ENCODE measurements at regions not wholly inside any gene's neighbourhood (a gene's known extent, or its start where the extent isn't known, plus 50 kb on each side); places are given as distances from the start of the nearest gene placed in this dataset.

DNA sequence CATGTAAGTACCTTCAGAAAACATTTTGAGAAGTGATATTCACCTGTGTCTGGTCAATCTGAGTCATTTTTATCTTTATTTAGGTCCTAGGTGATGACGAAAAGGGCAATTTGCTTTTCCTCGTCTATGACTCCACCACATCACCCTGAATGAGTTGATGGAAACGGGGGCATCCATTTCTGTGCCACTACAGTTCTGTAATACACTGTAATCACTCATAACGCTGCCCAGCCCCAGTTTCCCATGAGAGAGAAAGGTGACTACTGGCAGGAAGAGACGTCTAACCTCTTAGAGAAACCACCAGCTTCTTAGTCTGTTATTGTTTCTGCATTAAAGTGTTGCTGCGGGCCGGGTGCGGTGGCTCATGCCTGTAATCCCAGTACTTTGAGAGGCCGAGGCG, 205.3 kb upstream of the MKLN1 start:
- Histone ChIP-seq H3K27me3 (ENCODE audit: control insufficient read depth, insufficient read depth, low read length) (peaks cover 3% of the 10 kb centered on the region), H3K36me3 (ENCODE audit: control insufficient read depth, insufficient read depth, low read length) (no peaks in the 10 kb centered on the region), H3K4me3 (ENCODE audit: low read depth, low read length) (no peak overlapping the region)
- TF ChIP-seq, protein P1, sequence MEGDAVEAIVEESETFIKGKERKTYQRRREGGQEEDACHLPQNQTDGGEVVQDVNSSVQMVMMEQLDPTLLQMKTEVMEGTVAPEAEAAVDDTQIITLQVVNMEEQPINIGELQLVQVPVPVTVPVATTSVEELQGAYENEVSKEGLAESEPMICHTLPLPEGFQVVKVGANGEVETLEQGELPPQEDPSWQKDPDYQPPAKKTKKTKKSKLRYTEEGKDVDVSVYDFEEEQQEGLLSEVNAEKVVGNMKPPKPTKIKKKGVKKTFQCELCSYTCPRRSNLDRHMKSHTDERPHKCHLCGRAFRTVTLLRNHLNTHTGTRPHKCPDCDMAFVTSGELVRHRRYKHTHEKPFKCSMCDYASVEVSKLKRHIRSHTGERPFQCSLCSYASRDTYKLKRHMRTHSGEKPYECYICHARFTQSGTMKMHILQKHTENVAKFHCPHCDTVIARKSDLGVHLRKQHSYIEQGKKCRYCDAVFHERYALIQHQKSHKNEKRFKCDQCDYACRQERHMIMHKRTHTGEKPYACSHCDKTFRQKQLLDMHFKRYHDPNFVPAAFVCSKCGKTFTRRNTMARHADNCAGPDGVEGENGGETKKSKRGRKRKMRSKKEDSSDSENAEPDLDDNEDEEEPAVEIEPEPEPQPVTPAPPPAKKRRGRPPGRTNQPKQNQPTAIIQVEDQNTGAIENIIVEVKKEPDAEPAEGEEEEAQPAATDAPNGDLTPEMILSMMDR (IDR thresholded peaks at IDR 0.05; ENCODE audit: insufficient read depth, low read length, poor library complexity, severe bottlenecking) = no peak
- no peak for DNase-seq (ENCODE audit: low read depth)

DNA sequence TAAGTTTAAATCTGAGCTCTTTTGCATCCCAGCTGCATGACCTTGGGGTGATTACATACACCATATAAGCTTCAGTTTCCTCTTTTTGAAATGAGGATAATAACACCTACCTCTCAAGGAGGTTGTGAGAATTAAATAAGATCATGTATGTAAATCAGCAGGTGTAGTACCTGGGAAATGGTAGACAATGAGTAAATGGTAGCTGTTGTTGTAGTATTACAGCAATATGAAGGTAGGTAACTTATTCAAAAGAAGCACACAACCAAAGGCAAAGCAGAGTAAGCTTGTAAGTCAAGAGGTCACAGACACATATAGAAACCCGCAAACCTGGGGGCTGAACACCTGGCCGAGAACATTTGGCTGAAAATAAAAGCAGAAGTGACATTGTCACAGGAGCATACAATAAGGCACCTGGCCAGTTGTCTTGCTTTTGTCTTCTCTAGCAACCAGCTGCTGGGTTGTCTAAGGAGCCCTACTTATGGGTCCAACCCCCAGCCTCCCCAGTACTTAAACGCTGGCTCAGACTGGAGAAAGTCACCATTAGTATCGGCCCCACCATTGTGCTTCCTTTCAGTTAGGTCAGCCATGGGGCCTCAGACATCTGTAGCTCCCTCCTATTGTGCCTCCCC, 203.6 kb upstream of the MKLN1 start:
- no peak for DNase-seq (ENCODE audit: low read depth)
- Histone ChIP-seq H3K4me3 (ENCODE audit: low read depth, low read length) (no peak overlapping the region), H3K36me3 (ENCODE audit: control insufficient read depth, insufficient read depth, low read length) (no peaks in the 10 kb centered on the region), H3K27me3 (ENCODE audit: control insufficient read depth, insufficient read depth, low read length) (peaks cover 3% of the 10 kb centered on the region)
- TF ChIP-seq, protein P1 (IDR thresholded peaks at IDR 0.05; ENCODE audit: insufficient read depth, low read length, poor library complexity, severe bottlenecking) = no peak

DNA sequence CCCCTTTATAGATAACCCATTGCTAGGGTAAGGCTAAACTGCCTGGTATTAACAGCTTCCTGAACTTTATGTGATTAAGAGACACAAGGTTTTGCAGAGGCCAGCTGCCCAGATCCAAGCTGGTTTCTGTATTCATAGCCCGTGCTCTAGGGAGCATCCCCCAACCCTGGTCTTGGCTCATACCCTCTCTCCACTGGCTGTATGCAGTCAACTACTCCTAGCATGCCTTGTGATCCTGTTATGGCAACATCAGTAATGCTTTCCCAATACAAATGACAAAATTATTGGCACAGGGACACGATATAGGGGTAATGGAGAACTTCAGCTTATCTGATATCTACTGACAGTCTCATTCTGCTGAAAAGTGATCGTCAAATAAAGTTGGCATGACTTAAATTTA, 202.8 kb upstream of the MKLN1 start:
- Histone ChIP-seq H3K27me3 (ENCODE audit: control insufficient read depth, insufficient read depth, low read length) (peaks cover 3% of the 10 kb centered on the region), H3K4me3 (ENCODE audit: low read depth, low read length) (no peak overlapping the region), H3K36me3 (ENCODE audit: control insufficient read depth, insufficient read depth, low read length) (no peaks in the 10 kb centered on the region)
- TF ChIP-seq, protein P1 (IDR thresholded peaks at IDR 0.05; ENCODE audit: insufficient read depth, low read length, poor library complexity, severe bottlenecking) = no peak
- no peak for DNase-seq (ENCODE audit: low read depth)

DNA sequence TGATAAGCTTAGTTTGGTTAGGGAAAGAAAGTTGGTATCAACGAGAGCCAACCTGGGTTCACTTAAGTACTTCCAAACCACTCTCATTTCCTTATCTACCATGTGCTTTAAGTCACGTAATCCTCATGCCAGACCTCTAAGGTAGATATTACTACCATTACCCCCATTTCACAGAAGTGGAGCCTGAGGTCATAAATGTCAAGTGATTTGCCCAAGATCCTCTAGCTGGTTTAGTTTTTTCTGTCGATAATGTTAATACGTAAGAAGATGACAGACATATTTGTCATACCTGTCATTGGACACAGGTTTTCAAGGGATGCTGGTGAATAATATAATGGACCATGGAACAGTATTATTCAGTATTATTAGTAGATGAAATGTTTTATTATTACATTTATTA, 197.4 kb upstream of the MKLN1 start:
- no peak for DNase-seq (ENCODE audit: low read depth)
- Histone ChIP-seq H3K27me3 (ENCODE audit: control insufficient read depth, insufficient read depth, low read length) (no peaks in the 10 kb centered on the region), H3K36me3 (ENCODE audit: control insufficient read depth, insufficient read depth, low read length) (no peaks in the 10 kb centered on the region), H3K4me3 (ENCODE audit: low read depth, low read length) (no peak overlapping the region)
- TF ChIP-seq, protein P1 (IDR thresholded peaks at IDR 0.05; ENCODE audit: insufficient read depth, low read length, poor library complexity, severe bottlenecking) = no peak

DNA sequence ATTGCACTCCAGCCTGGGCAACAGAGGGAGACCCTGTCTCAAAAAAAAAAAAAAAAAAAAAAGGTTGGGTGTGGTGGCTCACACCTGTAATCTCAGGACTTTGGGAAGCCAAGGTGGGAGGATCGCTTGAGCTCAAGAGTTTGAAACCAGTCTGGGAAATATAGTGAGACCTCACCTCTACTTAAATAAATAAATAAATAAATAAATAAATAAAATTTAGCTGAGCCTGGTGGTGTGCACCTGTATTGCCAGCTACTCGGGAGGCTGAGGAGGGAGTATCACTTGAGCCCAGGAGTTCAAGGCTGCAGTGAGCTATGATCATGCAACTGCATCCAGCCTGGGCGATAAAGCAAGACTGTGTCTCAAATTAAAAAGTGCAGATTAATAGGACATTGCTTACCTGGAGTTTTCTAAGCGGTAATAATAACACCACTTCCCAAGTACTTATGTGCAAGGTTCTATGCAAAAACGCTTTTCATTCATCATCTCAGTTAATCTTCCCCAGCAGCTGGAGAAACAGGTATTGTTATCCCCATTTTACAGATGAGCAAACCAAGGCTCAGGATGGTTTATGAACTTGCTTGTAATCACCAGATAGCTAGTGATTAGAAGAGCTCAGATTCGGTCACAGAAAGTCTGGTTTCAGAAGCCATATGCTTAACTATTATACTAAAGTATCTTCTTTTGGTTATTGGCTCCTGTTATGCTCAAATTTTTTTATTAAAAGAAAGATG, 196.5 kb upstream of the MKLN1 start:
- TF ChIP-seq, protein P1 (IDR thresholded peaks at IDR 0.05; ENCODE audit: insufficient read depth, low read length, poor library complexity, severe bottlenecking) = no peak
- H3K36me3 ChIP-seq (ENCODE audit: control insufficient read depth, insufficient read depth, low read length) = no peaks in the 10 kb centered on the region

More for the DNA sequence above, 196.5 kb upstream of the MKLN1 start:
- H3K4me3 ChIP-seq (ENCODE audit: low read depth, low read length) = no peak overlapping the region
- no peaks in the 10 kb centered on the region for H3K27me3 ChIP-seq (ENCODE audit: control insufficient read depth, insufficient read depth, low read length)
- no peak for DNase-seq (ENCODE audit: low read depth)

Data from kidney epithelial cell (primary cell).